Prostate gland (tissue), 2 donors: ENCODE measurements at regions not wholly inside any gene's neighbourhood (a gene's known extent, or its start where the extent isn't known, plus 50 kb on each side); places are given as distances from the start of the nearest gene placed in this dataset.

Experiments used
- DNase-seq: peaks from one replicate; pipeline ENCODE4 v3.0.0-alpha.2; 2019; ENCODE audit warnings: low spot score
- H3K27ac ChIP-seq, 2 donors: fragments of 200-600 bp; sonication (generic); 2 replicates each; pipeline ENCODE4 v1.5.1; 2017 to 2019
- H3K27me3 ChIP-seq: fragments of 200-600 bp; sonication (generic); replicated peaks from 2 replicates; pipeline ENCODE4 v1.5.1; 2019; ENCODE audit not compliant: insufficient read depth
- H3K36me3 ChIP-seq, 2 donors: fragments of 200-600 bp; sonication (generic); 1 replicate in 1 of 2; 2 replicates in 1 of 2; pipeline versions ENCODE4 v1.5.1 to v1.8.1; 2017 to 2019
- H3K4me1 ChIP-seq: fragments of 200-600 bp; sonication (generic); replicated peaks from 2 replicates; pipeline ENCODE4 v1.5.1; 2019
- H3K4me3 ChIP-seq, 2 donors: fragments of 200-600 bp; sonication (generic); 2 replicates each; pipeline ENCODE4 v1.5.1; 2017 to 2019
- H3K9me3 ChIP-seq: fragments of 200-600 bp; sonication (generic); 2 replicates; pipeline ENCODE4 v1.5.1; 2017
- POLR2A ChIP-seq: fragments of 450-650 bp; IDR thresholded peaks from one replicate; pipeline ENCODE4 v1.6.1; 2016; ENCODE audit warnings: antibody characterized with exemption, mild to moderate bottlenecking
- POLR2AphosphoS5 ChIP-seq: sonication (generic); formaldehyde crosslinking; IDR thresholded peaks from one replicate; pipeline ENCODE4 v1.6.1; 2017; ENCODE audit warnings: antibody characterized with exemption
- WGBS: methylation state at CpG from one replicate; pipeline ENCODE4 v1.1.5; 2018; 5-methylcytosine and 5-hydroxymethylcytosine counted together
- intact Hi-C: fragments of 100-400 bp; cut with DNase I; formaldehyde crosslinking; loops from one replicate; pipeline ENCODE4 v1.14.2; 2022
- TF ChIP-seq, protein P1 (sequence below), 4 experiments: fragments of 200-600 bp in 2 of 4; fragments of 450-650 bp in 2 of 4; sonication (generic) in 2 of 4; IDR thresholded peaks; 1 replicate in 3 of 4; 2 replicates in 1 of 4; pipeline ENCODE4 v1.5.1; 2016 to 2019; ENCODE audit warnings: antibody characterized with exemption in 4 of 4, mild to moderate bottlenecking in 2 of 4, moderate library complexity in 2 of 4

DNA sequence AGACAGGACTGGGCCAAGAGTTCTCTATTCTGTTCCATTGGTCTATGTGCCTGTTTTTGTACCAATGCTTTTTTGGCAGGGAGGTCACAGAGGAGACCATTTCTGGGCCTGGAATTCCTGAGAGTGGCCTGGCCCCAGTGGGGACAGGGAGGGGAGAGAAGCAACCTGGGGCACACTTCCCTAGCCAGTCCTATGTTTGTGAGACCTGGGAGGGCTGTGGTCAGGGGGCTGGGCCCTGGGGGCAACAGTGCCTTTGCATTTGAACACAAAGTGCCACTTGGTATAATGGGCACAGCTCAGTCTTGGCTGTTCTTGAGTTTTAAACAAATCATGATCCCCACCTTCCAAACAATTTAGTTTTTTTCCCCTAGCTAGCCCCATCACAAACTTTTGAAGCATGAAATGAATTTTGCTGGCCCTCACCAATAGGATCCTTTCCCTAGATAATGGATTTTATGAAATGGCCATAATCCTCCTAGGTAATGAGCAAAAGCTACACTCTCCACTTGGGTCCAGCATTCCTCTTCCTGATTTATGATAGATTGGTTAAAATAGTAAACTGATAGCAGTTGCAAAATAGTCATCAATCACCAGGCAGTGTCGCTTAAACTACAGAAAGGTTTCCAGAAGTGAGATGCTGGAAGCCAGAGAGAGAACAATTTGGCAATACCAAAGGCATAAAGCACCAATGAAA is 133.5 kb downstream of the GLI2 start:
- intact Hi-C loops, result loop anchor here (5.0 to 10.0 kb wide), 4 partner anchors 33 to 134 kb away; partner anchors contain the start of gene GLI2
- WGBS, result 70% methylated on average over 1 of the region's 1 CpG
- H3K4me1 ChIP-seq, result no peaks in the 10 kb centered on the region

GRCh38 chr2:120869730-120870466 is 134.2 kb downstream of the GLI2 start:
- Histone ChIP-seq H3K4me1 (no peaks in the 10 kb centered on the region), H3K27me3 (no peaks in the 10 kb centered on the region), H3K27ac (no peak overlapping the region), H3K9me3 (no peaks in the 10 kb centered on the region), H3K4me3 (no peak overlapping the region), H3K36me3 (no peaks in the 10 kb centered on the region)
- no peak for DNase-seq
- TF ChIP-seq POLR2A (no peak), POLR2AphosphoS5 (no peak)
- TF ChIP-seq, protein P1, sequence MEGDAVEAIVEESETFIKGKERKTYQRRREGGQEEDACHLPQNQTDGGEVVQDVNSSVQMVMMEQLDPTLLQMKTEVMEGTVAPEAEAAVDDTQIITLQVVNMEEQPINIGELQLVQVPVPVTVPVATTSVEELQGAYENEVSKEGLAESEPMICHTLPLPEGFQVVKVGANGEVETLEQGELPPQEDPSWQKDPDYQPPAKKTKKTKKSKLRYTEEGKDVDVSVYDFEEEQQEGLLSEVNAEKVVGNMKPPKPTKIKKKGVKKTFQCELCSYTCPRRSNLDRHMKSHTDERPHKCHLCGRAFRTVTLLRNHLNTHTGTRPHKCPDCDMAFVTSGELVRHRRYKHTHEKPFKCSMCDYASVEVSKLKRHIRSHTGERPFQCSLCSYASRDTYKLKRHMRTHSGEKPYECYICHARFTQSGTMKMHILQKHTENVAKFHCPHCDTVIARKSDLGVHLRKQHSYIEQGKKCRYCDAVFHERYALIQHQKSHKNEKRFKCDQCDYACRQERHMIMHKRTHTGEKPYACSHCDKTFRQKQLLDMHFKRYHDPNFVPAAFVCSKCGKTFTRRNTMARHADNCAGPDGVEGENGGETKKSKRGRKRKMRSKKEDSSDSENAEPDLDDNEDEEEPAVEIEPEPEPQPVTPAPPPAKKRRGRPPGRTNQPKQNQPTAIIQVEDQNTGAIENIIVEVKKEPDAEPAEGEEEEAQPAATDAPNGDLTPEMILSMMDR (IDR thresholded peaks at IDR 0.05), result no peak
- intact Hi-C loops, result loop anchor here (5.0 to 10.0 kb wide), 4 partner anchors 32 to 135 kb away; partner anchors contain the start of gene GLI2
- 78% methylated on average over 5 of the region's 5 CpGs for WGBS

More for the DNA sequence above, 133.5 kb downstream of the GLI2 start:
- Histone ChIP-seq H3K4me3 (no peak overlapping the region), H3K27me3 (no peaks in the 10 kb centered on the region), H3K9me3 (no peaks in the 10 kb centered on the region), H3K27ac (no peak overlapping the region), H3K36me3 (no peaks in the 10 kb centered on the region)
- DNase-seq, result no peak
- no peak for TF ChIP-seq POLR2A
- TF ChIP-seq POLR2AphosphoS5, result no peak
- TF ChIP-seq, protein P1 (IDR thresholded peaks at IDR 0.05), result no peak

- Histone ChIP-seq H3K27me3 (no peaks in the 10 kb centered on the region), H3K4me3 (no peak overlapping the region), H3K9me3 (no peaks in the 10 kb centered on the region), H3K36me3 (no peaks in the 10 kb centered on the region), H3K4me1 (no peaks in the 10 kb centered on the region), H3K27ac (no peak overlapping the region)
- no peak for DNase-seq
- 91% methylated on average over 9 of the region's 9 CpGs for WGBS
- intact Hi-C loops, result no loop called here
- TF ChIP-seq POLR2AphosphoS5 (no peak), POLR2A (no peak)
- TF ChIP-seq, protein P1 (IDR thresholded peaks at IDR 0.05), result no peak
Observed at GRCh38 chr2:120870467-120870788, 134.8 kb downstream of the GLI2 start.

DNA sequence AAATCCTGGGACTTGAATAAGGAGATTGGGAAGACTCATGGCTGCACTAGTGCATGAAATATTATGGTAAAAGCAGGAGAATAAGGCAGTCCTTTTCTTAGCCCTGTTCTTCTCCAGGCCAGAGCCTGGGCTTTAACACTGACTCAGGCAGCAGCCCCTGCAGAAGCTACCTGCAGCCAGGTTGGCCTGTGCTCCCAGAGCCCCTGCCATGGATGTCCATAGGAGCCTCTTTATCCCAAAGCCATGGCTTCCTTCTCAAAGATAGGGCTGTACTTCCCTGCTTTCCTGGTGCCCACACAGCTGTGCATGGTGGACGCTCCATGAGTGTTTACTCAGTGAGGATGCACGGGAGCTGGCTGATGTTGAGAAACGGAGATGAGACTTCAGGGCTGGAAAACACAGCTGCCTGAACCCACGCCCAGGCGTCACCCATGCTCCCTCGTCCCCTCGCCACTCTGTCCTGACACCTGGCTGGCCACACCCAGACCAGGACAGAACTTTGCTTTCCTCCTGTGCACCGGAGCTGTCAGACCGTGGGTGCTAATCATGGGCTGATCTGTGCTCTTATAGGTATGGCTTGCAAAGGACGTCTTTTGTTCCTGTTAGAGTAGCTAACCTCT is 135.5 kb downstream of the GLI2 start:
- no peak for TF ChIP-seq POLR2AphosphoS5
- TF ChIP-seq POLR2A, result no peak
- TF ChIP-seq, protein P1 (IDR thresholded peaks at IDR 0.05), result no peak
- H3K9me3 ChIP-seq, result no peaks in the 10 kb centered on the region
- no peaks in the 10 kb centered on the region for H3K4me1 ChIP-seq
- no peaks in the 10 kb centered on the region for H3K27me3 ChIP-seq
- no peak for DNase-seq
- 87% methylated on average over 10 of the region's 10 CpGs for WGBS
- no peak overlapping the region for H3K27ac ChIP-seq
- no peaks in the 10 kb centered on the region for H3K36me3 ChIP-seq
- H3K4me3 ChIP-seq, result no peak overlapping the region
- intact Hi-C loops, result no loop called here
